Neural progenitor cell (in vitro differentiated cells): ENCODE measurements at regions not wholly inside any gene's neighbourhood (a gene's known extent, or its start where the extent isn't known, plus 50 kb on each side); places are given as distances from the start of the nearest gene placed in this dataset.
"Not testable (repeated sequence)": the region's sequence is repeated elsewhere in the genome, so short reads cannot be mapped to it uniquely, and the experiment has no call there.

Source experiments
- DNase-seq: peaks from one replicate; pipeline ENCODE4 v3.0.0-alpha.2; 2016; ENCODE audit warnings: low spot score
- H2AFZ ChIP-seq: fragments of 200-600 bp; sonication (generic); replicated peaks from 2 replicates; pipeline ENCODE4 v1.6.1; 2016; ENCODE audit warnings: antibody characterized with exemption
- H3F3A ChIP-seq: fragments of 200-600 bp; sonication (generic); 2 replicates; pipeline ENCODE4 v1.6.1; 2016; ENCODE audit warnings: antibody characterized with exemption, low read depth
- H3K27ac ChIP-seq: fragments of 200-600 bp; sonication (generic); 2 replicates; pipeline ENCODE4 v1.5.1; 2016; ENCODE audit warnings: mild to moderate bottlenecking
- H3K27me3 ChIP-seq: fragments of 200-600 bp; sonication (generic); 2 replicates; pipeline ENCODE4 v1.6.1; 2016; ENCODE audit warnings: mild to moderate bottlenecking, moderate library complexity
- H3K36me3 ChIP-seq: fragments of 200-600 bp; sonication (generic); 2 replicates; pipeline ENCODE4 v1.5.1; 2016
- H3K4me1 ChIP-seq: fragments of 200-600 bp; sonication (generic); 2 replicates; pipeline ENCODE4 v1.6.1; 2016; ENCODE audit warnings: mixed run types
- H3K4me2 ChIP-seq: fragments of 200-600 bp; sonication (generic); 2 replicates; pipeline ENCODE4 v1.6.1; 2016
- H3K4me3 ChIP-seq: fragments of 200-600 bp; sonication (generic); 2 replicates; pipeline ENCODE4 v1.5.1; 2016
- H3K79me2 ChIP-seq: fragments of 200-600 bp; sonication (generic); 2 replicates; pipeline ENCODE4 v1.6.1; 2016; ENCODE audit warnings: low read depth
- H3K9ac ChIP-seq: fragments of 200-600 bp; sonication (generic); 2 replicates; pipeline ENCODE4 v1.6.1; 2016
- H3K9me3 ChIP-seq: fragments of 200-600 bp; sonication (generic); 2 replicates; pipeline ENCODE4 v1.5.1; 2016; ENCODE audit warnings: low read depth
- H4K20me1 ChIP-seq: fragments of 200-600 bp; sonication (generic); 2 replicates; pipeline ENCODE4 v1.6.1; 2016; ENCODE audit warnings: low read depth
- H3K27ac Mint-ChIP-seq: 3 replicates; pipeline ENCODE4 v1.8.0; 2021; ENCODE audit warnings: mixed read lengths
- H3K27me3 Mint-ChIP-seq: 2 replicates; pipeline ENCODE4 v1.8.0; 2022; ENCODE audit warnings: low read depth, mild to moderate bottlenecking, inconsistent platforms, moderate library complexity, mixed read lengths; ENCODE audit not compliant: insufficient read depth
- H3K36me3 Mint-ChIP-seq: 3 replicates; pipeline ENCODE4 v1.8.0; 2021; ENCODE audit warnings: mixed read lengths
- H3K4me1 Mint-ChIP-seq: 3 replicates; pipeline ENCODE4 v1.8.0; 2021; ENCODE audit warnings: mixed read lengths
- H3K4me3 Mint-ChIP-seq: 3 replicates; pipeline ENCODE4 v1.8.0; 2021; ENCODE audit warnings: mild to moderate bottlenecking, moderate library complexity, mixed read lengths
- H3K9me3 Mint-ChIP-seq: 3 replicates; pipeline ENCODE4 v1.8.0; 2020; ENCODE audit warnings: mixed read lengths
- EZH2 ChIP-seq: fragments of 200-600 bp; sonication (generic); IDR thresholded peaks from 2 replicates; pipeline ENCODE4 v1.6.1; 2017; ENCODE audit warnings: antibody characterized with exemption, mild to moderate bottlenecking, moderate library complexity
- EZH2phosphoT487 ChIP-seq: fragments of 200-600 bp; sonication (generic); IDR thresholded peaks from 2 replicates; pipeline ENCODE4 v1.6.1; 2017; ENCODE audit warnings: antibody characterized with exemption
- TF ChIP-seq, protein P1 (sequence below): fragments of 200-600 bp; sonication (generic); IDR thresholded peaks from 2 replicates; pipeline ENCODE4 v1.5.1; 2017; ENCODE audit warnings: antibody characterized with exemption, mild to moderate bottlenecking

- no peaks in the 10 kb centered on the region for H3K9me3 ChIP-seq
- H3K79me2 ChIP-seq = no peaks in the 10 kb centered on the region
- H3K9ac ChIP-seq = no peak overlapping the region
- no peaks in the 10 kb centered on the region for H3K9me3 Mint-ChIP-seq
- no peak for DNase-seq
- no peaks in the 10 kb centered on the region for H4K20me1 ChIP-seq
- TF ChIP-seq, protein P1, sequence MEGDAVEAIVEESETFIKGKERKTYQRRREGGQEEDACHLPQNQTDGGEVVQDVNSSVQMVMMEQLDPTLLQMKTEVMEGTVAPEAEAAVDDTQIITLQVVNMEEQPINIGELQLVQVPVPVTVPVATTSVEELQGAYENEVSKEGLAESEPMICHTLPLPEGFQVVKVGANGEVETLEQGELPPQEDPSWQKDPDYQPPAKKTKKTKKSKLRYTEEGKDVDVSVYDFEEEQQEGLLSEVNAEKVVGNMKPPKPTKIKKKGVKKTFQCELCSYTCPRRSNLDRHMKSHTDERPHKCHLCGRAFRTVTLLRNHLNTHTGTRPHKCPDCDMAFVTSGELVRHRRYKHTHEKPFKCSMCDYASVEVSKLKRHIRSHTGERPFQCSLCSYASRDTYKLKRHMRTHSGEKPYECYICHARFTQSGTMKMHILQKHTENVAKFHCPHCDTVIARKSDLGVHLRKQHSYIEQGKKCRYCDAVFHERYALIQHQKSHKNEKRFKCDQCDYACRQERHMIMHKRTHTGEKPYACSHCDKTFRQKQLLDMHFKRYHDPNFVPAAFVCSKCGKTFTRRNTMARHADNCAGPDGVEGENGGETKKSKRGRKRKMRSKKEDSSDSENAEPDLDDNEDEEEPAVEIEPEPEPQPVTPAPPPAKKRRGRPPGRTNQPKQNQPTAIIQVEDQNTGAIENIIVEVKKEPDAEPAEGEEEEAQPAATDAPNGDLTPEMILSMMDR = no peak
- TF ChIP-seq EZH2phosphoT487 (no peak), EZH2 (no peak)
- H3K4me1 ChIP-seq = no peaks in the 10 kb centered on the region
- H3K4me1 Mint-ChIP-seq = no peaks in the 10 kb centered on the region
- no peak overlapping the region for H3K4me3 Mint-ChIP-seq
- no peak overlapping the region for H2AFZ ChIP-seq
- no peaks in the 10 kb centered on the region for H3K27me3 ChIP-seq
- no peak overlapping the region for H3K4me2 ChIP-seq
- H3K36me3 Mint-ChIP-seq = no peaks in the 10 kb centered on the region
- H3F3A ChIP-seq = no peaks in the 10 kb centered on the region
- H3K27ac Mint-ChIP-seq = no peak overlapping the region
- H3K4me3 ChIP-seq = no peak overlapping the region
- peaks cover 3% of the 10 kb centered on the region for H3K27me3 Mint-ChIP-seq
- no peaks in the 10 kb centered on the region for H3K36me3 ChIP-seq
- no peak overlapping the region for H3K27ac ChIP-seq
Measured at GRCh38 chr1:87986130-87986866, 657.6 kb downstream of the LMO4 start.

DNA sequence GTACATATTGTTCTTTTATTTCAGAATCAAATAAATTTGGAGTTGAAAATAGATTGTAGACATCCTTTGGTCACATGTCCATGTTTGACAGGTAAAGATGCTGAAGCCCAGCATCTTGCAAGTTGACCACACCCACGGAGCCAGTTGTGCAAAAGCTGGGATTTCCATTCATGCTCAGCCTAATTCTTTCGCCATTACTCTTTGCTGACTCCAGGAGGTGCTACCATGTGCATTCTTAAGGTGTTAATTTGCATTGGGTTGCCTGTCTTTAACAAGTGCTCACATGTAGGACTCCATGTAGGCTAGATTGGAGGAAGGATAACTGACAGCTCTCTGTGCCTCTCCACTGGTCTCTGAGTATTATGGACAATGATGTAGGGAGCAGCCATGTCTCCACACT lies 660.7 kb downstream of the LMO4 start:
- Histone ChIP-seq H3F3A (no peaks in the 10 kb centered on the region), H3K4me3 (no peak overlapping the region), H3K9ac (no peak overlapping the region), H3K27me3 (no peaks in the 10 kb centered on the region), H3K9me3 (no peaks in the 10 kb centered on the region), H3K4me1 (no peaks in the 10 kb centered on the region), H2AFZ (no peak overlapping the region), H3K36me3 (no peaks in the 10 kb centered on the region), H3K27ac (no peak overlapping the region), H3K79me2 (no peaks in the 10 kb centered on the region), H4K20me1 (no peaks in the 10 kb centered on the region), H3K4me2 (no peak overlapping the region)
- Mint-ChIP-seq H3K36me3 (no peaks in the 10 kb centered on the region), H3K4me3 (no peak overlapping the region), H3K27ac (no peak overlapping the region), H3K9me3 (no peaks in the 10 kb centered on the region), H3K4me1 (no peaks in the 10 kb centered on the region), H3K27me3 (peaks cover 3% of the 10 kb centered on the region)
- TF ChIP-seq, protein P1 = peak; percentile 15
- TF ChIP-seq EZH2phosphoT487 (no peak), EZH2 (no peak)
- DNase-seq = no peak

GRCh38 chr1:87992536-87992935 lies 663.9 kb downstream of the LMO4 start:
- H3K9me3 ChIP-seq, H3K36me3 ChIP-seq, DNase-seq, H3K4me3 Mint-ChIP-seq, H3K36me3 Mint-ChIP-seq, H3K9me3 Mint-ChIP-seq, H3F3A ChIP-seq, H3K27ac ChIP-seq, H3K4me2 ChIP-seq, H3K4me1 ChIP-seq, H3K27me3 ChIP-seq, H3K27me3 Mint-ChIP-seq, H2AFZ ChIP-seq, H3K4me1 Mint-ChIP-seq, H3K9ac ChIP-seq, H3K27ac Mint-ChIP-seq, H4K20me1 ChIP-seq, H3K4me3 ChIP-seq, H3K79me2 ChIP-seq: not testable (repeated sequence)

- Histone ChIP-seq H2AFZ (no peak overlapping the region), H3K79me2 (no peaks in the 10 kb centered on the region), H3K9ac (no peak overlapping the region), H3K27me3 (no peaks in the 10 kb centered on the region), H3F3A (no peaks in the 10 kb centered on the region), H3K9me3 (no peaks in the 10 kb centered on the region), H3K36me3 (no peaks in the 10 kb centered on the region), H3K4me1 (no peaks in the 10 kb centered on the region), H4K20me1 (no peaks in the 10 kb centered on the region), H3K4me3 (no peak overlapping the region), H3K27ac (no peak overlapping the region), H3K4me2 (no peak overlapping the region)
- Mint-ChIP-seq H3K27me3 (peaks cover 3% of the 10 kb centered on the region), H3K4me1 (no peaks in the 10 kb centered on the region), H3K4me3 (no peak overlapping the region), H3K36me3 (no peaks in the 10 kb centered on the region), H3K9me3 (no peaks in the 10 kb centered on the region), H3K27ac (no peak overlapping the region)
- TF ChIP-seq EZH2phosphoT487 (no peak), EZH2 (no peak)
- TF ChIP-seq, protein P1 = no peak
- no peak for DNase-seq
Measured at GRCh38 chr1:87993051-87993450, 664.4 kb downstream of the LMO4 start.
